Endodermal cell (in vitro differentiated cells): ENCODE measurements at regions not wholly inside any gene's neighbourhood (a gene's known extent, or its start where the extent isn't known, plus 50 kb on each side); places are given as distances from the start of the nearest gene placed in this dataset.

Experiments used
- DNase-seq: peaks from one replicate; pipeline ENCODE4 v3.0.0-alpha.2; 2017
- H3K27ac ChIP-seq: 2 replicates; pipeline ENCODE4 v1.5.1; 2013; ENCODE audit warnings: mild to moderate bottlenecking, low read depth, low read length, moderate library complexity
- H3K27me3 ChIP-seq: 2 replicates; pipeline ENCODE4 v1.6.1; 2013; ENCODE audit warnings: mild to moderate bottlenecking, low read length, moderate library complexity; ENCODE audit not compliant: insufficient read depth, control insufficient read depth, poor library complexity, severe bottlenecking
- H3K36me3 ChIP-seq: 2 replicates; pipeline ENCODE4 v1.7.0; 2013; ENCODE audit warnings: mild to moderate bottlenecking, low read length, moderate library complexity; ENCODE audit not compliant: control insufficient read depth, insufficient read depth
- H3K4me1 ChIP-seq: one replicate; pipeline ENCODE4 v1.7.0; 2013; ENCODE audit warnings: low read length; ENCODE audit not compliant: control insufficient read depth, insufficient read depth
- H3K4me3 ChIP-seq: 2 replicates; pipeline ENCODE4 v1.5.1; 2013; ENCODE audit warnings: mild to moderate bottlenecking, low read length, moderate library complexity
- H3K9ac ChIP-seq: 2 replicates; pipeline ENCODE4 v1.6.1; 2013; ENCODE audit warnings: mild to moderate bottlenecking, low read length, moderate library complexity; ENCODE audit not compliant: poor library complexity, severe bottlenecking; ENCODE audit errors: extremely low read depth
- H3K9me3 ChIP-seq: 2 replicates; pipeline ENCODE4 v1.6.1; 2013; ENCODE audit warnings: mild to moderate bottlenecking, low read length, moderate library complexity; ENCODE audit not compliant: control insufficient read depth
- H3K27ac Mint-ChIP-seq: 2 replicates; pipeline ENCODE4 v1.8.0; 2020; ENCODE audit warnings: mixed read lengths
- H3K27me3 Mint-ChIP-seq: 2 replicates; pipeline ENCODE4 v1.8.0; 2021; ENCODE audit warnings: mild to moderate bottlenecking, mixed read lengths; ENCODE audit not compliant: insufficient read depth
- H3K36me3 Mint-ChIP-seq: 2 replicates; pipeline ENCODE4 v1.8.0; 2020; ENCODE audit warnings: low read depth, mixed read lengths
- H3K4me1 Mint-ChIP-seq: 2 replicates; pipeline ENCODE4 v1.8.0; 2020; ENCODE audit warnings: mixed read lengths
- H3K4me3 Mint-ChIP-seq: 2 replicates; pipeline ENCODE4 v1.8.0; 2020; ENCODE audit warnings: mild to moderate bottlenecking, moderate library complexity, mixed read lengths
- H3K9me3 Mint-ChIP-seq: 2 replicates; pipeline ENCODE4 v1.8.0; 2020; ENCODE audit warnings: mild to moderate bottlenecking, mixed read lengths
- WGBS, 2 experiments: methylation state at CpG; one replicate each; pipeline versions ENCODE4 v1.1.5 to v1.1.7; 2013; ENCODE audit warnings: missing lambda C conversion rate in 2 of 2, mixed read lengths in 1 of 2; ENCODE audit not compliant: insufficient coverage in 1 of 2, insufficient read length in 1 of 2; 5-methylcytosine and 5-hydroxymethylcytosine counted together
- TF ChIP-seq, protein P1 (sequence below): fragments of 200-600 bp; sonication (generic); conservative IDR thresholded peaks from 2 replicates; pipeline ENCODE4 v1.5.0; 2021; ENCODE audit warnings: antibody characterized with exemption, mild to moderate bottlenecking

GRCh38 chr7:121587435-121587834, 191.3 kb upstream of the FAM3C start:
- Histone ChIP-seq H3K36me3 (no peaks in the 10 kb centered on the region), H3K4me1 (peaks cover 3% of the 10 kb centered on the region), H3K9me3 (peaks cover 6% of the 10 kb centered on the region), H3K9ac (no peak overlapping the region), H3K27me3 (no peaks in the 10 kb centered on the region), H3K27ac (no peak overlapping the region), H3K4me3 (no peak overlapping the region)
- Mint-ChIP-seq H3K27me3 (no peaks in the 10 kb centered on the region), H3K4me1 (peaks cover 7% of the 10 kb centered on the region), H3K9me3 (peaks cover 6% of the 10 kb centered on the region), H3K36me3 (no peaks in the 10 kb centered on the region), H3K27ac (no peak overlapping the region), H3K4me3 (no peak overlapping the region)
- TF ChIP-seq, protein P1, sequence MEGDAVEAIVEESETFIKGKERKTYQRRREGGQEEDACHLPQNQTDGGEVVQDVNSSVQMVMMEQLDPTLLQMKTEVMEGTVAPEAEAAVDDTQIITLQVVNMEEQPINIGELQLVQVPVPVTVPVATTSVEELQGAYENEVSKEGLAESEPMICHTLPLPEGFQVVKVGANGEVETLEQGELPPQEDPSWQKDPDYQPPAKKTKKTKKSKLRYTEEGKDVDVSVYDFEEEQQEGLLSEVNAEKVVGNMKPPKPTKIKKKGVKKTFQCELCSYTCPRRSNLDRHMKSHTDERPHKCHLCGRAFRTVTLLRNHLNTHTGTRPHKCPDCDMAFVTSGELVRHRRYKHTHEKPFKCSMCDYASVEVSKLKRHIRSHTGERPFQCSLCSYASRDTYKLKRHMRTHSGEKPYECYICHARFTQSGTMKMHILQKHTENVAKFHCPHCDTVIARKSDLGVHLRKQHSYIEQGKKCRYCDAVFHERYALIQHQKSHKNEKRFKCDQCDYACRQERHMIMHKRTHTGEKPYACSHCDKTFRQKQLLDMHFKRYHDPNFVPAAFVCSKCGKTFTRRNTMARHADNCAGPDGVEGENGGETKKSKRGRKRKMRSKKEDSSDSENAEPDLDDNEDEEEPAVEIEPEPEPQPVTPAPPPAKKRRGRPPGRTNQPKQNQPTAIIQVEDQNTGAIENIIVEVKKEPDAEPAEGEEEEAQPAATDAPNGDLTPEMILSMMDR = no peak
- DNase-seq = peak; percentile 44
- 83 to 86% methylated on average over 1 to 5 of the region's 5 CpGs for WGBS, 2 experiments

DNA sequence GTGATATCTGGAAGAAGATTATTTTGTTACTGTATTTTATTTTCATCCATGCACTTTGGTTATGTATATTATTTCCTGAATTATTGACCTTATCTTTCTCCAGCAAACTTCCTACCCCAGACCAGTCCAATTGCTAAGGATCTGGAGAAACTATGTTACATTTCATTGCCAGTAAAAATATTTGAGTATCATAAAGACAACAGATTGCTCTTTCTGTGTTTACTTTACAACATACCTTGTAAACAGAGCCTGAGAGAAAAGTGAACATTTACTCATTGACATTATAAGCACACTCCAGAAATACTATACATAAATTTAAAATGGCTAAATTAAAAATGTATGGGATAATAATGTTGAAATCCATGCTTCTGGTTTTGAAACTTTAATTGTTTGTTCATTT, 186.2 kb upstream of the FAM3C start:
- TF ChIP-seq, protein P1 = no peak

DNA sequence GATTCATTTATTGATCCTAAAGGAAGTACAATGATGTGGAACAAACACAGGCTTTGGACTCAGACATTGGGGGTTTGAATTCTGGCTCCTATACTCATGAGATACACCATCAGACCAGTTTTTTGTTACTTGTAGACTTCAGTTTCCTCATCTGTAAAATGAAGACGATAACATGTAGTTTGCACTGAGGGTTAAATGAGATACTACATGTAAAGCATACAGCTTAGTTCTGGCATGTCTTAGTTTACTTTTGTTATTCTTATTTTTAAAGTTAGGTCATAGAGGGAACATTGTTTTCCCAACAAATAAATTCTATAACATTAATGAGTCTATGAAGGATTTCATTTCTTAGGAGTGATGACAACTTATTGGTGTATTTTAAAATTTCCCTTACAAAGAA, 183.5 kb upstream of the FAM3C start:
- peaks cover 10% of the 10 kb centered on the region for H3K4me1 Mint-ChIP-seq
- 94% methylated on average over 1 of the region's 1 CpG; no CpG with 5 or more reads in 1 of the 2 experiments for WGBS, 2 experiments
- H3K36me3 ChIP-seq = no peaks in the 10 kb centered on the region
- no peak overlapping the region for H3K4me3 ChIP-seq
- no peak overlapping the region for H3K4me3 Mint-ChIP-seq
- H3K9me3 ChIP-seq = no peaks in the 10 kb centered on the region
- no peak for DNase-seq
- TF ChIP-seq, protein P1 = no peak
- peaks cover 3% of the 10 kb centered on the region for H3K4me1 ChIP-seq
- no peaks in the 10 kb centered on the region for H3K36me3 Mint-ChIP-seq
- no peak overlapping the region for H3K9ac ChIP-seq
- no peak overlapping the region for H3K27ac ChIP-seq
- H3K27ac Mint-ChIP-seq = no peak overlapping the region
- H3K27me3 ChIP-seq = no peaks in the 10 kb centered on the region
- no peaks in the 10 kb centered on the region for H3K9me3 Mint-ChIP-seq
- H3K27me3 Mint-ChIP-seq = no peaks in the 10 kb centered on the region

More for the DNA sequence above, 186.2 kb upstream of the FAM3C start:
- H3K27ac Mint-ChIP-seq = no peak overlapping the region
- no peak for DNase-seq
- no peaks in the 10 kb centered on the region for H3K27me3 Mint-ChIP-seq
- Histone ChIP-seq H3K27me3 (no peaks in the 10 kb centered on the region), H3K4me3 (no peak overlapping the region), H3K9ac (no peak overlapping the region), H3K4me1 (peaks cover 3% of the 10 kb centered on the region), H3K27ac (no peak overlapping the region), H3K9me3 (no peaks in the 10 kb centered on the region), H3K36me3 (no peaks in the 10 kb centered on the region)
- H3K4me1 Mint-ChIP-seq = peaks cover 7% of the 10 kb centered on the region
- no peak overlapping the region for H3K4me3 Mint-ChIP-seq
- no peaks in the 10 kb centered on the region for H3K36me3 Mint-ChIP-seq
- no peaks in the 10 kb centered on the region for H3K9me3 Mint-ChIP-seq
